ENCODE measurements at regions not wholly inside any gene's neighbourhood (a gene's known extent, or its start where the extent isn't known, plus 50 kb on each side); places are given as distances from the start of the nearest gene placed in this dataset.

DNA sequence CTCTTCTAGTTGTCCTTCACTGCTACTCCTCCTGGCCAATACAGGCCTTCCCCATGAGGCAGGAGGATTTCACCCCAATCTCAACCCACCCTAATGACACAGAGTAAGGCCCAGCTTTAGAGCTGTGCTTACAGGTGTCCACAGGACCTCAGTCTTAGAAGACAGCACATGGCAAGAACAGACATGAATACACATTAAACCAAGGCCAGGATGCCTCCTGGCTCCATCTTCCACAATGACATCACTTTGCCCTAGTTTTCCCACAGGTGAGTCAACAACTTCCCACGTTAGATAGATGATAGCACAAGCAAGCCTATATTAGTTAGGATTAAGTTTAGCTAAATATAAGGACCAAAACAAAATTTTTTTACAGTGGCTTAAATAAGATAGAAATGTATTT is 63.8 kb upstream of the NOCT start:
- no peak overlapping the region for H2AFZ ChIP-seq (ENCODE audit: low read length, unreplicated experiment)
- H3K27me3 ChIP-seq (ENCODE audit: insufficient read depth, low read length): no peaks in the 10 kb centered on the region
- H3K79me2 ChIP-seq (ENCODE audit: control insufficient read depth, insufficient read depth, low read length, unreplicated experiment): no peaks in the 10 kb centered on the region
- H3K36me3 ChIP-seq (ENCODE audit: insufficient read depth, low read length): no peaks in the 10 kb centered on the region
- no peak overlapping the region for H3K4me3 ChIP-seq (ENCODE audit: low read depth, low read length)
- peaks cover 20% of the 10 kb centered on the region for H3K4me1 ChIP-seq (ENCODE audit: control insufficient read depth, insufficient read depth, low read length, unreplicated experiment)
- no peak overlapping the region for H3K27ac ChIP-seq (ENCODE audit: low read depth, low read length)

DNA sequence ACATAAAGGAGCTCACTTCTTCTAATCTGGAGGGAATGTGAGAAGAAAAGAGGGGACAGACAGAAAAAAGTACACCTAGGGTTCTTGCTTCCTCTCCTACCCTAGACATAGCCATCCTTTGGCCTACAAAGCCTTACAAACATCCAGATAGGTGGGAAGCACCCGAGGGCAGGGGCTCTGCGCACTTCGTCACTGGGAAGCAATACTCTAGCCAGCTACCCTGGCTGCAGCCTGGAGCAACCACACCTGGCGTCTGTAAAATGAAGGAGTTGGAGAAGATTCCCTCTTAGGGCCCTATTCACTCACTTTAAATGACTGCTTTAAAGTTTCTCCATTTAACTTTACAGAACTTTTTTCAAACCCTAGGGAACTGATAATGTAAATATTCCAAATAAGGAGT is 65.7 kb upstream of the NOCT start:
- H3K27ac ChIP-seq (ENCODE audit: low read depth, low read length): no peak overlapping the region
- no peaks in the 10 kb centered on the region for H3K79me2 ChIP-seq (ENCODE audit: control insufficient read depth, insufficient read depth, low read length, unreplicated experiment)
- no peak overlapping the region for H2AFZ ChIP-seq (ENCODE audit: low read length, unreplicated experiment)
- H3K27me3 ChIP-seq (ENCODE audit: insufficient read depth, low read length): no peaks in the 10 kb centered on the region
- no peaks in the 10 kb centered on the region for H3K36me3 ChIP-seq (ENCODE audit: insufficient read depth, low read length)
- no peak overlapping the region for H3K4me3 ChIP-seq (ENCODE audit: low read depth, low read length)
- peaks cover 24% of the 10 kb centered on the region for H3K4me1 ChIP-seq (ENCODE audit: control insufficient read depth, insufficient read depth, low read length, unreplicated experiment)

DNA sequence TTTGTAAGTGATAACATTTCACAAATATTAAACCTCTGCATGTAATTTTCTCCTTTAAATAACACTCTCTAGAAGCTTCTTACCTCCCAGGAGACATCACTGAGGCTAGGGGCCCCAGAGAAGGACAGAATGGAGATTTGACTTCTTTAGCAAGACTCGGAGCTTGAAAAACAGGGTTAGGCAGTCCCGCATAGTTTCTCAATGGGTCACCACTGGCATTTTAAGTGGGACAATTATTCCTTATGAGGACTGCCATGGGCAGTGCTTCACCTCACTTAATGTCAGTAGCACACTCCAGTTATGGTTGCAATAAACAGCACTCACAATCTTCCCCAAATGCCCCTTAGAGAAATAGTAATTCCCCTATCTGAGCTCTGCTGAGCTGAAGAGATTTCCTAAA is 66.7 kb upstream of the NOCT start:
- no peak overlapping the region for H3K4me3 ChIP-seq (ENCODE audit: low read depth, low read length)
- H3K79me2 ChIP-seq (ENCODE audit: control insufficient read depth, insufficient read depth, low read length, unreplicated experiment): no peaks in the 10 kb centered on the region
- no peaks in the 10 kb centered on the region for H3K27me3 ChIP-seq (ENCODE audit: insufficient read depth, low read length)
- H3K36me3 ChIP-seq (ENCODE audit: insufficient read depth, low read length): no peaks in the 10 kb centered on the region
- no peak overlapping the region for H2AFZ ChIP-seq (ENCODE audit: low read length, unreplicated experiment)
- no peak overlapping the region for H3K27ac ChIP-seq (ENCODE audit: low read depth, low read length)
- peaks cover 16% of the 10 kb centered on the region for H3K4me1 ChIP-seq (ENCODE audit: control insufficient read depth, insufficient read depth, low read length, unreplicated experiment)

DNA sequence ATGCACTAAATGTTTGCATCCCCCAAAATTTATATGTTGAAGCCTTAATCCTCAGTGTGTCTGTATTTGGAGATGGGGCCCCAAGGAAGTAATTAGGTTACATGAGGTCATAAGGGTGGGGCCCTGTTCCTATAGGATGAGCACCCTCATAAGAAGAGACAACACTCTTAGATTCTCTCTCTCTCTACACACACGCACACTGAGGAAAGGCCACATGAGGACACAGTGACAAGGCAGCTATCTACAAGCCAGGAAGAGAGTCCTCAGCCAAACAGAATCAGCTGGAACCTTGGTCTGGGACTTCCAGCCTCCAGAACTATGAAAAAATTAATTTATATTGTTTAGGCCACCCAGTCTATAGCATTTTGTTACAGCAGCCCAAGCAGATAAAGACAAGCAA is 69.3 kb upstream of the NOCT start:
- Histone ChIP-seq H3K4me3 (ENCODE audit: low read depth, low read length) (no peak overlapping the region), H3K79me2 (ENCODE audit: control insufficient read depth, insufficient read depth, low read length, unreplicated experiment) (no peaks in the 10 kb centered on the region), H3K27me3 (ENCODE audit: insufficient read depth, low read length) (no peaks in the 10 kb centered on the region), H2AFZ (ENCODE audit: low read length, unreplicated experiment) (no peak overlapping the region), H3K36me3 (ENCODE audit: insufficient read depth, low read length) (no peaks in the 10 kb centered on the region), H3K27ac (ENCODE audit: low read depth, low read length) (no peak overlapping the region), H3K4me1 (ENCODE audit: control insufficient read depth, insufficient read depth, low read length, unreplicated experiment) (peaks cover 4% of the 10 kb centered on the region)

DNA sequence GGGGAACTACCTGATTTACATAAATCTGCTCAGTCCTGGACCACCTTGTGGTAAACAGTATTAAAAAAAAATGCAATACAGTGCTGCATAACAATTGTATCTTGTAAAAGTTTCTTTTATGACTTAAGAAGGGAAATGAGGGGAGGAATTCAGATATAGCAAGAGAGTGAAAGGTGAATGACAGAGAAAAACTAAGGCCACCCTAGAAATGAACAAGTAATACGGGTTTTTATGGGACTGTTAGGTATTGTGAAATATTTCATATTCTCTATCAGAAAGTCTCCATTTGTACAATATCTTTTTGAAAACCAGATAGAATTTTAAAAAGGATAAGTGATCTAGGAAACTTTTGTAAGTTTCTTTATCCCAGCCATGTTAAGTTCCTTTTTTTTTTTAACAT is 69.7 kb upstream of the NOCT start:
- H3K4me1 ChIP-seq (ENCODE audit: control insufficient read depth, insufficient read depth, low read length, unreplicated experiment): peaks cover 4% of the 10 kb centered on the region
- H2AFZ ChIP-seq (ENCODE audit: low read length, unreplicated experiment): no peak overlapping the region
- no peaks in the 10 kb centered on the region for H3K36me3 ChIP-seq (ENCODE audit: insufficient read depth, low read length)
- no peak overlapping the region for H3K4me3 ChIP-seq (ENCODE audit: low read depth, low read length)
- H3K27ac ChIP-seq (ENCODE audit: low read depth, low read length): no peak overlapping the region
- H3K27me3 ChIP-seq (ENCODE audit: insufficient read depth, low read length): no peaks in the 10 kb centered on the region
- no peaks in the 10 kb centered on the region for H3K79me2 ChIP-seq (ENCODE audit: control insufficient read depth, insufficient read depth, low read length, unreplicated experiment)

DNA sequence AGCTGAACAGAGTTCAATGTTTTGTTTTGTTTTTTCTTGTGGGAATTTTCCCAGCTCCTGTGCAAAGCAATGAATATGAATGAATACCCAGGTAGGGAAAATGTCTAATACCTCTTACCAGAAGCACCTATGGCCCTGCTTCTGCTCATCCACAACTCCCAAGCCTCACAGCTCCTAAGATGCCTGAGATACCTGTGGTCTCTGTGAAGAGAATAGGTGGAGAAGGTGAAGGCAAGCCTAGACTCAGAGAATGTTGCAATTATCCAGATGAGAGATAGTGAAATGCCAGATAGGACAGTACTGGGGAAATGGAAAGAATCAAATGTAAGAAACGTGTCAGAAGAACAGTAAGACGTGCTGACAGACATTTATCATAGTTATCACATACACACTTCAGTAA is 70.2 kb upstream of the NOCT start:
- H3K27ac ChIP-seq (ENCODE audit: low read depth, low read length): no peak overlapping the region
- H3K79me2 ChIP-seq (ENCODE audit: control insufficient read depth, insufficient read depth, low read length, unreplicated experiment): no peaks in the 10 kb centered on the region
- H3K4me3 ChIP-seq (ENCODE audit: low read depth, low read length): no peak overlapping the region
- no peaks in the 10 kb centered on the region for H3K27me3 ChIP-seq (ENCODE audit: insufficient read depth, low read length)
- peaks cover 4% of the 10 kb centered on the region for H3K4me1 ChIP-seq (ENCODE audit: control insufficient read depth, insufficient read depth, low read length, unreplicated experiment)
- no peaks in the 10 kb centered on the region for H3K36me3 ChIP-seq (ENCODE audit: insufficient read depth, low read length)
- no peak overlapping the region for H2AFZ ChIP-seq (ENCODE audit: low read length, unreplicated experiment)

DNA sequence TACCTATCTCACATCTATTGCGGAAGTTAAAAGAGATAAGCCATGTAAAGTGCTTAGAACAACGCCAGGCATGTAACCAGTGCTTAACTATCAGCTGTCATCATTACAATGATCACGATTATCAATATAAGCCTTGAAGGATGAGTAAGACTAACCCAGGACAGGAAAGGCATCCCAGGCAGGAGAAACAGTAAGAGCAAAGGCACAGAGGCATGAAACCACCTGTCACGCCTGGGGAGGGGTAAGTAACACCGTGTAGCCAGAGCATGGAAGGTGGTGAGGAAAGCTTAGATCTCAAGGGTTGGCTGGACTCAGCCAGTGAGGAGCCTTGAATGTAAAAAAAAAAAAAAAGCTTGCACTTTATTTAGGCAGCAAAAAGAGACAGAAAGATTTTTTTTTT is 71.7 kb upstream of the NOCT start:
- no peak overlapping the region for H3K4me3 ChIP-seq (ENCODE audit: low read depth, low read length)
- no peak overlapping the region for H3K27ac ChIP-seq (ENCODE audit: low read depth, low read length)
- no peaks in the 10 kb centered on the region for H3K27me3 ChIP-seq (ENCODE audit: insufficient read depth, low read length)
- H2AFZ ChIP-seq (ENCODE audit: low read length, unreplicated experiment): no peak overlapping the region
- H3K36me3 ChIP-seq (ENCODE audit: insufficient read depth, low read length): no peaks in the 10 kb centered on the region
- peaks cover 4% of the 10 kb centered on the region for H3K4me1 ChIP-seq (ENCODE audit: control insufficient read depth, insufficient read depth, low read length, unreplicated experiment)
- H3K79me2 ChIP-seq (ENCODE audit: control insufficient read depth, insufficient read depth, low read length, unreplicated experiment): no peaks in the 10 kb centered on the region

DNA sequence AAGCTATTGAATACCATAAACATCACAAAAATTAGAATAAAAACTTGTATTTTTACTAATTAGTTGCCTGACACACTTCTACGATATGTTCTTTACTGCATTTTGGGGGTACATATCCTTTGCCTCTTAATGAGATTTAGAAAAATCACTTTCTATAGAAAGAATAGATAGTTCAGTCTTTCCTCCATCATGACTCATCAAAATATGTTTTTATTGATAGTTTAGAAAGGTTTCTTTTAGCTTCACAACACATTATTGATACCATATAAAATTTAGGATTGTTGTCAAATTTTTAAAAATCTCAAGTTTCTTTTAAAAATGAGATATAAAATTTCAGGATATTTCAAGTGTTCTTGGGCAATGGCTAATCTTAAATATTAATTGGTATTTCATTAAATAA is 74.5 kb upstream of the NOCT start:
- Histone ChIP-seq H3K4me1 (ENCODE audit: control insufficient read depth, insufficient read depth, low read length, unreplicated experiment) (peaks cover 2% of the 10 kb centered on the region), H3K36me3 (ENCODE audit: insufficient read depth, low read length) (no peaks in the 10 kb centered on the region), H3K27me3 (ENCODE audit: insufficient read depth, low read length) (no peaks in the 10 kb centered on the region), H3K27ac (ENCODE audit: low read depth, low read length) (no peak overlapping the region), H3K79me2 (ENCODE audit: control insufficient read depth, insufficient read depth, low read length, unreplicated experiment) (no peaks in the 10 kb centered on the region), H3K4me3 (ENCODE audit: low read depth, low read length) (no peak overlapping the region), H2AFZ (ENCODE audit: low read length, unreplicated experiment) (no peak overlapping the region)

DNA sequence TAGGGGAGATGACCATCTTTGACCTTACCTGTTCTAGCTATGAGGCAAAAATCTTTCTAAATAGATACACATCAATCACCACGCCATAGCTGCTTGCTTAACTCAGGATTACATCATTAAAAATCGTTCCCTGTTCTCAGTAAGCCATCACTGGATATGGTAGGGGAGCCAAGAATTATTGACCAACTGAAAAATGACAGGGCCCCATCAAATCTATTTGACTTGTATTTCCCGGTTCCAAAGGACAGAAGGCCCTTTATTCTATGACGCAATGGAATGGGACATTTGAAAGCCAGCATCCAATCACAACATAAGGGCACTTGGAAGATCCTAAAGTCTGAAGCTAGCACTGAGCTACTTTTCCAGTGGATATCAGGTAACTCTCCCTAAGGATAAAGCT is 75.6 kb upstream of the NOCT start:
- Histone ChIP-seq H3K27me3 (ENCODE audit: insufficient read depth, low read length) (no peaks in the 10 kb centered on the region), H3K79me2 (ENCODE audit: control insufficient read depth, insufficient read depth, low read length, unreplicated experiment) (no peaks in the 10 kb centered on the region), H2AFZ (ENCODE audit: low read length, unreplicated experiment) (no peak overlapping the region)

DNA sequence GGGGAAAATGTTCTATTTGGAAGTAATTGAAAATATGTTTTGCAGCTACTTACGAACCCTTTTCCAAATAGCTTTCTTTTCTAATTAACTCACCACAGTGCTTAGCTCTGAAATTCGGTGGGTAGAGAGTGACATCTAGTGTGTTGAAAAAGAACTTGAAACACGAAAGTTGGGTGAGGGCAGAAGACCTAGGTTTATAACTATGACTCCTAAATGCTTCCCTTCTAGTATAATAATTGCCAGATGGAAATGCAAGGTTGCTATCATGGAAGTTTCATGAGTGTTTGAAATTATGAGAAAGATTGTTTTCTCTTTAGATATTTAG is 77.3 kb upstream of the NOCT start:
- Histone ChIP-seq H3K27ac (ENCODE audit: low read depth, low read length) (no peak overlapping the region), H3K27me3 (ENCODE audit: insufficient read depth, low read length) (no peaks in the 10 kb centered on the region), H3K4me3 (ENCODE audit: low read depth, low read length) (peak overlapping the region; percentile 66), H2AFZ (ENCODE audit: low read length, unreplicated experiment) (peak overlapping the region; percentile 67), H3K36me3 (ENCODE audit: insufficient read depth, low read length) (no peaks in the 10 kb centered on the region), H3K4me1 (ENCODE audit: control insufficient read depth, insufficient read depth, low read length, unreplicated experiment) (no peaks in the 10 kb centered on the region), H3K79me2 (ENCODE audit: control insufficient read depth, insufficient read depth, low read length, unreplicated experiment) (no peaks in the 10 kb centered on the region)

More for the DNA sequence above, 75.6 kb upstream of the NOCT start:
- Histone ChIP-seq H3K36me3 (ENCODE audit: insufficient read depth, low read length) (no peaks in the 10 kb centered on the region), H3K4me3 (ENCODE audit: low read depth, low read length) (no peak overlapping the region), H3K4me1 (ENCODE audit: control insufficient read depth, insufficient read depth, low read length, unreplicated experiment) (no peaks in the 10 kb centered on the region), H3K27ac (ENCODE audit: low read depth, low read length) (no peak overlapping the region)

DNA sequence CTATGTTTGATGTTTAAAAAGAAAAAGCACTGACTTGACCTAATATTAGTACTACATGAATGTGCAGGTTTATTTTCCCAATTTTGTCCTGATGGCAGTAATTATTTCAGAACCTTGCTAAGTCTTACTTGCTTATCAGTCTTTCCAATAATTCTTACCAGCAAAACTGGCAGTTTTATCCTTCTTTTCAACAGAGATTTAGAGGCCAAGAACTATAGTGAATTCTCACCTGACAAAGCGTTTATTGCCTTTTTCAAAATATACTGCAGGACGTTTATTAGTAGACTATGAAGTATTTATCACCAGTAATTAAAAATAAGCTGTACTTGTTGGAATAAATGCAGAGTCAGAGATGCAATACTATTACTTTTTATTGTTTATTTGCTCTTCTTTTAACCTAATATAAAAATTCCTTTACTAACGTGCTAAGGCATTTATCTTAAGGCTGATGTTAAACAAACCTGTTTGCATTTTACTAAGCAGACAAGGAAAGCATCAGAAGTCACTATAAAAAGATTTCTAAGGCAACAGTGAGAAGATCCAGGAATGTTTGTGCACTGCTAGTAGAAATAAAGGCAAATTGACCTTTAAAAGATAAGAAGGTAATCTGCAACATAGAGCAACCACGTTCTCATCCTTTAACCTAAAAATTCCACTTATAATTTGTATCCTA is 80.3 kb upstream of the NOCT start:
- Histone ChIP-seq H3K79me2 (ENCODE audit: control insufficient read depth, insufficient read depth, low read length, unreplicated experiment) (no peaks in the 10 kb centered on the region), H3K36me3 (ENCODE audit: insufficient read depth, low read length) (no peaks in the 10 kb centered on the region), H2AFZ (ENCODE audit: low read length, unreplicated experiment) (no peak overlapping the region), H3K27ac (ENCODE audit: low read depth, low read length) (no peak overlapping the region), H3K27me3 (ENCODE audit: insufficient read depth, low read length) (no peaks in the 10 kb centered on the region), H3K4me1 (ENCODE audit: control insufficient read depth, insufficient read depth, low read length, unreplicated experiment) (no peaks in the 10 kb centered on the region), H3K4me3 (ENCODE audit: low read depth, low read length) (no peak overlapping the region)
